HEK293 (cell line): ENCODE measurements at regions not wholly inside any gene's neighbourhood (a gene's known extent, or its start where the extent isn't known, plus 50 kb on each side); places are given as distances from the start of the nearest gene placed in this dataset.

ENCODE experiments used
- CTCF ChIA-PET: fragments of 350-600 bp; formaldehyde crosslinking; extraction: SDS; loops from one replicate; lab custom pipeline; 2021; ENCODE audit warnings: antibody characterized with exemption; lab: Yijun Ruan, JAX
- POLR2A ChIA-PET: fragments of 300-600 bp; formaldehyde crosslinking; extraction: SDS; loops from one replicate; lab custom pipeline; 2020; ENCODE audit warnings: antibody characterized with exemption, inconsistent platforms; lab: Yijun Ruan, JAX
- H3K27ac ChIP-seq: fragments of 200-500 bp; sonication (Bioruptor generic); 2 replicates; pipeline ENCODE4 v1.5.1; 2014; ENCODE audit warnings: low read depth, low read length, control low read depth, inconsistent platforms; ENCODE audit errors: extremely low read depth
- H3K36me3 ChIP-seq, 2 experiments: fragments of 200-500 bp in 1 of 2; sonication (Bioruptor generic) in 1 of 2; 1 replicate in 1 of 2; 2 replicates in 1 of 2; pipeline ENCODE4 v1.5.1; 2014 to 2017; ENCODE audit warnings: inconsistent platforms in 2 of 2, low read length in 2 of 2; ENCODE audit not compliant: control insufficient read depth in 2 of 2, insufficient read depth in 1 of 2
- H3K4me1 ChIP-seq: fragments of 200-500 bp; sonication (Bioruptor generic); 2 replicates; pipeline ENCODE4 v1.5.1; 2014; ENCODE audit warnings: mild to moderate bottlenecking, low read length, inconsistent platforms; ENCODE audit not compliant: control insufficient read depth, insufficient read depth
- H3K4me3 ChIP-seq: 2 replicates; pipeline ENCODE4 v1.5.1; 2011; ENCODE audit warnings: low read depth, mild to moderate bottlenecking, control low read depth, low read length, moderate library complexity
- H3K9me3 ChIP-seq: fragments of 200-500 bp; sonication (Bioruptor generic); 2 replicates; pipeline ENCODE4 v1.5.1; 2014; ENCODE audit warnings: low read depth, low read length, inconsistent platforms; ENCODE audit not compliant: control insufficient read depth, insufficient read depth
- EGR2 ChIP-seq: fragments of 450-650 bp; formaldehyde crosslinking; IDR thresholded peaks from 2 replicates; pipeline ENCODE4 v1.5.1; 2016; ENCODE audit warnings: low read depth, missing biosample characterization, missing genetic modification characterization
- HOXD13 ChIP-seq: sonication (generic); formaldehyde crosslinking; IDR thresholded peaks from 2 replicates; pipeline ENCODE4 v1.8.0; 2022; ENCODE audit warnings: missing genetic modification reagents, borderline replicate concordance
- OVOL3 ChIP-seq: fragments of 450-650 bp; formaldehyde crosslinking; IDR thresholded peaks from 2 replicates; pipeline ENCODE4 v1.5.1; 2016; ENCODE audit warnings: missing biosample characterization, missing genetic modification characterization
- PRDM6 ChIP-seq: fragments of 450-650 bp; formaldehyde crosslinking; IDR thresholded peaks from 2 replicates; pipeline ENCODE4 v1.5.1; 2017; ENCODE audit warnings: missing biosample characterization, missing genetic modification characterization
- ZBTB21 ChIP-seq: fragments of 450-650 bp; formaldehyde crosslinking; IDR thresholded peaks from 2 replicates; pipeline ENCODE4 v1.5.1; 2017; ENCODE audit warnings: missing biosample characterization, missing genetic modification characterization
- ZNF112 ChIP-seq: fragments of 450-650 bp; formaldehyde crosslinking; IDR thresholded peaks from 2 replicates; pipeline ENCODE4 v1.5.0; 2017; ENCODE audit warnings: missing biosample characterization, missing genetic modification characterization
- ZNF132 ChIP-seq: fragments of 450-650 bp; formaldehyde crosslinking; IDR thresholded peaks from 2 replicates; pipeline ENCODE4 v1.5.1; 2017; ENCODE audit warnings: missing biosample characterization, missing genetic modification characterization, borderline replicate concordance
- ZNF157 ChIP-seq: fragments of 450-650 bp; formaldehyde crosslinking; IDR thresholded peaks from 2 replicates; pipeline ENCODE4 v1.5.1; 2016; ENCODE audit warnings: missing biosample characterization, missing genetic modification characterization
- ZNF169 ChIP-seq: fragments of 450-650 bp; formaldehyde crosslinking; IDR thresholded peaks from 2 replicates; pipeline ENCODE4 v1.5.1; 2016; ENCODE audit warnings: missing biosample characterization, missing genetic modification characterization
- ZNF175 ChIP-seq: fragments of 450-650 bp; formaldehyde crosslinking; IDR thresholded peaks from 2 replicates; pipeline ENCODE4 v1.5.1; 2016; ENCODE audit warnings: missing biosample characterization, missing genetic modification characterization
- ZNF19 ChIP-seq: fragments of 450-650 bp; formaldehyde crosslinking; IDR thresholded peaks from 2 replicates; pipeline ENCODE4; 2016; ENCODE audit warnings: missing biosample characterization, missing genetic modification characterization, low read depth
- ZNF223 ChIP-seq: fragments of 450-650 bp; formaldehyde crosslinking; IDR thresholded peaks from 2 replicates; pipeline ENCODE4 v1.5.1; 2016; ENCODE audit warnings: missing biosample characterization, missing genetic modification characterization
- ZNF366 ChIP-seq: fragments of 450-650 bp; formaldehyde crosslinking; conservative IDR thresholded peaks from 2 replicates; pipeline ENCODE4 v1.5.1; 2016; ENCODE audit warnings: missing biosample characterization, missing genetic modification characterization
- ZNF423 ChIP-seq: fragments of 450-650 bp; formaldehyde crosslinking; IDR thresholded peaks from 2 replicates; pipeline ENCODE4 v1.5.1; 2016; ENCODE audit warnings: missing biosample characterization, missing genetic modification characterization
- ZNF510 ChIP-seq: fragments of 450-650 bp; formaldehyde crosslinking; IDR thresholded peaks from 2 replicates; pipeline ENCODE4 v1.5.1; 2018; ENCODE audit warnings: mild to moderate bottlenecking, missing genetic modification characterization, missing biosample characterization; ENCODE audit not compliant: insufficient replicate concordance
- ZNF513 ChIP-seq: fragments of 450-650 bp; IDR thresholded peaks from 2 replicates; pipeline ENCODE4 v1.5.1; 2018; ENCODE audit warnings: missing biosample characterization, missing genetic modification characterization
- ZNF518A ChIP-seq: fragments of 450-650 bp; formaldehyde crosslinking; conservative IDR thresholded peaks from 2 replicates; pipeline ENCODE4 v1.5.1; 2016; ENCODE audit warnings: low read depth, missing biosample characterization, missing genetic modification characterization
- ZNF624 ChIP-seq: fragments of 450-650 bp; formaldehyde crosslinking; IDR thresholded peaks from 2 replicates; pipeline ENCODE4 v1.5.1; 2017; ENCODE audit warnings: missing biosample characterization, missing genetic modification characterization
- ZNF701 ChIP-seq: fragments of 450-650 bp; formaldehyde crosslinking; IDR thresholded peaks from 2 replicates; pipeline ENCODE4 v1.5.1; 2016; ENCODE audit warnings: missing biosample characterization, missing genetic modification characterization
- ZSCAN30 ChIP-seq: fragments of 450-650 bp; IDR thresholded peaks from 2 replicates; pipeline ENCODE4 v1.5.1; 2018; ENCODE audit warnings: missing biosample characterization, mild to moderate bottlenecking, missing genetic modification characterization, moderate library complexity

GRCh38 chr3:190741788-190742187 is 120.7 kb downstream of the GMNC start:
- no peaks in the 10 kb centered on the region for H3K4me1 ChIP-seq
- no peaks in the 10 kb centered on the region for H3K36me3 ChIP-seq
- ChIA-PET CTCF (no interaction called here), POLR2A (no interaction called here)
- no peak overlapping the region for H3K27ac ChIP-seq
- TF ChIP-seq ZNF366 (tag by site-specific recombination) (peak; percentile 78), ZNF132 (tag by site-specific recombination) (no peak)
- TF ChIP-seq, all 188 proteins: peak for 1
- Histone ChIP-seq H3K9me3 (no peaks in the 10 kb centered on the region), H3K4me3 (no peak overlapping the region)

- Histone ChIP-seq H3K27ac (no peak overlapping the region), H3K4me1 (no peaks in the 10 kb centered on the region), H3K9me3 (no peaks in the 10 kb centered on the region), H3K36me3 (no peaks in the 10 kb centered on the region), H3K4me3 (no peak overlapping the region)
- POLR2A ChIA-PET: no interaction called here
- TF ChIP-seq ZNF175: no peak
- TF ChIP-seq ZNF423: no peak
- TF ChIP-seq ZNF19 (tag by site-specific recombination): no peak
- TF ChIP-seq ZNF518A (tag by site-specific recombination): no peak
- no peak for TF ChIP-seq ZNF169 (tag by site-specific recombination)
- no peak for TF ChIP-seq ZNF112 (tag by site-specific recombination)
- no peak for TF ChIP-seq ZNF513 (tag by site-specific recombination)
- TF ChIP-seq ZNF701 (tag by site-specific recombination): no peak
- TF ChIP-seq ZNF624: no peak
- TF ChIP-seq ZNF510: no peak
- no peak for TF ChIP-seq ZNF157 (tag by site-specific recombination)
- TF ChIP-seq OVOL3: no peak
- TF ChIP-seq, all 188 proteins: peak for 0
- CTCF ChIA-PET: interaction anchor here (0.5 kb wide), 1 partner anchor 143 kb away, joined by 3 read pairs; no protein-coding TSS in a partner anchor
Measured at GRCh38 chr3:190739641-190740185, 122.8 kb downstream of the GMNC start.

- H3K27ac ChIP-seq: no peak overlapping the region
- POLR2A ChIA-PET: no interaction called here
- CTCF ChIA-PET: no interaction called here
- H3K9me3 ChIP-seq: no peaks in the 10 kb centered on the region
- TF ChIP-seq ZBTB21 (tag by site-specific recombination): no peak
- TF ChIP-seq EGR2 (tag by site-specific recombination): no peak
- no peak for TF ChIP-seq ZSCAN30 (tag by site-specific recombination)
- no peak for TF ChIP-seq HOXD13 (CRISPR knock-in tag)
- no peak for TF ChIP-seq ZNF223 (tag by site-specific recombination)
- no peak for TF ChIP-seq PRDM6 (tag by site-specific recombination)
- TF ChIP-seq, all 188 proteins: peak for 0
- Histone ChIP-seq H3K36me3 (no peaks in the 10 kb centered on the region), H3K4me3 (no peak overlapping the region), H3K4me1 (no peaks in the 10 kb centered on the region)
Measured at GRCh38 chr3:190738636-190739155, 123.8 kb downstream of the GMNC start.
